Effector memory CD8-positive, alpha-beta T cell (primary cell): ENCODE measurements at regions not wholly inside any gene's neighbourhood (a gene's known extent, or its start where the extent isn't known, plus 50 kb on each side); places are given as distances from the start of the nearest gene placed in this dataset.
"Not testable (repeated sequence)": the region's sequence is repeated elsewhere in the genome, so short reads cannot be mapped to it uniquely, and the experiment has no call there.

Source experiments
- ATAC-seq: fragments of 150-1000 bp; cut with Tn5 transposase; replicated peaks from 2 replicates; pipeline ENCODE4 v1.10.0; 2021; ENCODE audit warnings: mild to moderate bottlenecking, moderate library complexity
- DNase-seq, 3 experiments: peaks; one replicate each; pipeline ENCODE4 v3.0.0; 2021
- H3K27ac Mint-ChIP-seq, 2 donors: one replicate each; pipeline ENCODE4 v1.8.0; 2022; ENCODE audit warnings: mild to moderate bottlenecking in 2 of 2, mixed read lengths in 2 of 2, moderate library complexity in 2 of 2
- H3K27me3 Mint-ChIP-seq, 2 donors: one replicate each; pipeline ENCODE4 v1.8.0; 2022; ENCODE audit warnings: mixed read lengths in 2 of 2
- H3K36me3 Mint-ChIP-seq: one replicate; pipeline ENCODE4 v1.8.0; 2022; ENCODE audit warnings: mild to moderate bottlenecking, moderate library complexity, mixed read lengths; ENCODE audit not compliant: insufficient read depth
- H3K4me1 Mint-ChIP-seq, 2 donors: one replicate each; pipeline ENCODE4 v1.8.0; 2022; ENCODE audit warnings: low read depth in 2 of 2, mixed read lengths in 2 of 2
- H3K4me3 Mint-ChIP-seq, 2 donors: one replicate each; pipeline ENCODE4 v1.8.0; 2022; ENCODE audit warnings: mild to moderate bottlenecking in 2 of 2, mixed read lengths in 2 of 2, moderate library complexity in 2 of 2
- H3K9me3 Mint-ChIP-seq, 2 donors: one replicate each; pipeline ENCODE4 v1.8.0; 2022; ENCODE audit warnings: mixed read lengths in 2 of 2

- no peak for DNase-seq
- no peaks in the 10 kb centered on the region for H3K9me3 Mint-ChIP-seq
- ATAC-seq = no peak
- H3K36me3 Mint-ChIP-seq = no peaks in the 10 kb centered on the region
- no peak overlapping the region for H3K27ac Mint-ChIP-seq
- no peaks in the 10 kb centered on the region for H3K4me1 Mint-ChIP-seq
- peaks cover 60 to 66% of the 10 kb centered on the region in 2 donors for H3K27me3 Mint-ChIP-seq
- H3K4me3 Mint-ChIP-seq = no peak overlapping the region
These were observed 129.2 kb upstream of the TSC22D2 start for GRCh38 chr3:150278843-150279381.

- H3K27me3 Mint-ChIP-seq = peaks cover 62 to 70% of the 10 kb centered on the region in 2 donors
- no peak overlapping the region for H3K4me3 Mint-ChIP-seq
- ATAC-seq (no peak), DNase-seq (no peak)
- no peak overlapping the region for H3K27ac Mint-ChIP-seq
- no peaks in the 10 kb centered on the region for H3K9me3 Mint-ChIP-seq
- no peaks in the 10 kb centered on the region for H3K4me1 Mint-ChIP-seq
- no peaks in the 10 kb centered on the region for H3K36me3 Mint-ChIP-seq
These were observed 129.9 kb upstream of the TSC22D2 start for GRCh38 chr3:150278195-150278594.

GRCh38 chr3:150277444-150277843, 130.7 kb upstream of the TSC22D2 start:
- Mint-ChIP-seq H3K27ac (no peak overlapping the region), H3K4me3 (no peak overlapping the region), H3K9me3 (no peaks in the 10 kb centered on the region), H3K36me3 (no peaks in the 10 kb centered on the region), H3K27me3 (peaks cover 55 to 64% of the 10 kb centered on the region in 2 donors), H3K4me1 (no peaks in the 10 kb centered on the region)
- DNase-seq (no peak), ATAC-seq (no peak)

DNA sequence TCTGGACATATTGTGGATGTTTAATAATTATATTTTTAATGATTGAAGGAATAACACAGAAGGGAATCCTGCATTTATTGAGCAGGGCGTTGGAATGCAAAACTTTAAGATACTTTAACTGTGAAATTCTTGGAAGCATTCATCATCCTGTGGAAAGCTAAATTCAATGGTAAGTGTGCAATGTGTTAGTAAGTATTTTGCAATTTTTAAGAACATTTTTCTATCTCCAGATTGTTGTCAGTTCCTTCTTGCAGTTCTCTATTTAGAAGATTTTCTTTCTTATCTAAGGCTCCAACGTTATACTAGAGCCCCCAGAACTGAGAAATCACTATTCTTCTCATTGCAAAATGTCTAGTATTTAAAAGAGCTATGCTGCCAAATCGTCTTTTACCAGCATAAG, 132.2 kb upstream of the TSC22D2 start:
- Mint-ChIP-seq H3K4me1 (no peaks in the 10 kb centered on the region), H3K27me3 (peaks cover 40 to 51% of the 10 kb centered on the region in 2 donors), H3K27ac (no peak overlapping the region), H3K4me3 (no peak overlapping the region), H3K36me3 (no peaks in the 10 kb centered on the region), H3K9me3 (no peaks in the 10 kb centered on the region)
- DNase-seq (no peak), ATAC-seq (no peak)

DNA sequence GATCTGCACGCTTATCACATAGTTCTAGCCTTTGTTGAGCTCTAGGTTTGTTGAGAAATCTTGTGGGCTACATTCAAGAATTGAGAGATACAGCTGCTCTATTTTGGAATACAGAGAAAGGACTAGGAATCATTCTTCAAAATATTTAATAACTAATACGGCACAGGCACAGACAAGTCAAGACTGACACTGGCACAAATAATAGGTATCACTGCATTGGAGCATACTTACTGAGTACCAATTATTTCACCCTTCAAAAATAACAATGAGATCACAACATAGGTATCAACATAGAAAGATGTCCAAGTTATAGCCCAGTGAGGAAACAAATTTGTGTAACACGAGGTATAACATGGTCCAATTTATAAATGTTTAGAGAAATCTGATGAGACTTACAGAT, 133.7 kb upstream of the TSC22D2 start:
- DNase-seq = no peak
- Mint-ChIP-seq H3K9me3 (no peaks in the 10 kb centered on the region), H3K4me1 (no peaks in the 10 kb centered on the region), H3K27ac (no peak overlapping the region), H3K27me3 (peaks cover 39% of the 10 kb centered on the region in 2 donors), H3K4me3 (no peak overlapping the region), H3K36me3 (no peaks in the 10 kb centered on the region)
- ATAC-seq = no peak

DNA sequence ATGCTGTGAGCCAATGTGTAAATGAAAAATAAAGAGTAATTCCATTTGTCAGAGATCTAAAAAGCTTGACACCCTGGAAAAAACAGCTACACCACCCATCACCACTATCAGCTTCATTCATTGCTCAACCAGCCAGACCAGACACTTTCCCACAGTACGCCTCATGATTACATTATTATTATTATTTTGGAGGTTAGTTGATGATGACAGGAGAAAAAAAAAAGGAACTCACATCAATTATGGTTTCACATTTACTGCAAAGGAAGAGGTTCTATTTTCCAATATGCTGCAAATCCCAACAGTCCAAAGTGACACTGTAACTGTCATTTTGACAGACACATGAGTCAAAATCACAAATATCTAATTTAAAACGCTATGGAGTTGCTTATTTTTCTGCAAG, 134.7 kb upstream of the TSC22D2 start:
- Mint-ChIP-seq H3K27ac (no peak overlapping the region), H3K9me3 (no peaks in the 10 kb centered on the region), H3K4me3 (no peak overlapping the region), H3K36me3 (no peaks in the 10 kb centered on the region), H3K27me3 (peaks cover 32 to 39% of the 10 kb centered on the region in 2 donors), H3K4me1 (no peaks in the 10 kb centered on the region)
- DNase-seq (no peak), ATAC-seq (no peak)

GRCh38 chr3:150271591-150271960, 136.5 kb upstream of the TSC22D2 start:
- Mint-ChIP-seq H3K36me3 (no peaks in the 10 kb centered on the region), H3K4me1 (no peaks in the 10 kb centered on the region), H3K27ac (no peak overlapping the region), H3K27me3 (peaks cover 21 to 30% of the 10 kb centered on the region in 2 donors), H3K4me3 (no peak overlapping the region), H3K9me3 (no peaks in the 10 kb centered on the region)
- no peak for DNase-seq
- no peak for ATAC-seq

GRCh38 chr3:150270883-150271590, 137.1 kb upstream of the TSC22D2 start:
- Mint-ChIP-seq H3K9me3 (no peaks in the 10 kb centered on the region), H3K36me3 (no peaks in the 10 kb centered on the region)

GRCh38 chr3:150270444-150270843, 137.7 kb upstream of the TSC22D2 start:
- H3K27me3 Mint-ChIP-seq = peaks cover 18 to 36% of the 10 kb centered on the region in 2 donors
- H3K4me1 Mint-ChIP-seq, H3K27ac Mint-ChIP-seq, H3K9me3 Mint-ChIP-seq, DNase-seq, H3K4me3 Mint-ChIP-seq, ATAC-seq, H3K36me3 Mint-ChIP-seq: not testable (repeated sequence)

More at GRCh38 chr3:150270883-150271590, 137.1 kb upstream of the TSC22D2 start:
- Mint-ChIP-seq H3K27me3 (peaks cover 24 to 34% of the 10 kb centered on the region in 2 donors), H3K27ac (no peak overlapping the region), H3K4me1 (no peaks in the 10 kb centered on the region), H3K4me3 (no peak overlapping the region)
- DNase-seq (no peak), ATAC-seq (no peak)

GRCh38 chr3:150269526-150269925, 138.6 kb upstream of the TSC22D2 start:
- Mint-ChIP-seq H3K9me3 (no peaks in the 10 kb centered on the region), H3K4me3 (no peak overlapping the region), H3K27me3 (peaks cover 18 to 44% of the 10 kb centered on the region in 2 donors), H3K4me1 (no peaks in the 10 kb centered on the region), H3K36me3 (no peaks in the 10 kb centered on the region), H3K27ac (no peak overlapping the region)
- DNase-seq (no peak), ATAC-seq (no peak)

GRCh38 chr3:150268426-150269391, 139.4 kb upstream of the TSC22D2 start:
- no peak overlapping the region for H3K4me3 Mint-ChIP-seq
- H3K27ac Mint-ChIP-seq = no peak overlapping the region
- no peaks in the 10 kb centered on the region for H3K4me1 Mint-ChIP-seq
- DNase-seq (no peak), ATAC-seq (no peak)
- H3K27me3 Mint-ChIP-seq = peaks cover 25 to 35% of the 10 kb centered on the region in 2 donors
- H3K9me3 Mint-ChIP-seq = no peaks in the 10 kb centered on the region
- H3K36me3 Mint-ChIP-seq = no peaks in the 10 kb centered on the region

- Mint-ChIP-seq H3K4me1 (no peaks in the 10 kb centered on the region), H3K27me3 (peaks cover 19 to 32% of the 10 kb centered on the region in 2 donors), H3K36me3 (no peaks in the 10 kb centered on the region), H3K9me3 (no peaks in the 10 kb centered on the region), H3K4me3 (no peak overlapping the region), H3K27ac (no peak overlapping the region)
- ATAC-seq = no peak
- no peak for DNase-seq
These were observed 140.8 kb upstream of the TSC22D2 start for GRCh38 chr3:150267288-150267687.

DNA sequence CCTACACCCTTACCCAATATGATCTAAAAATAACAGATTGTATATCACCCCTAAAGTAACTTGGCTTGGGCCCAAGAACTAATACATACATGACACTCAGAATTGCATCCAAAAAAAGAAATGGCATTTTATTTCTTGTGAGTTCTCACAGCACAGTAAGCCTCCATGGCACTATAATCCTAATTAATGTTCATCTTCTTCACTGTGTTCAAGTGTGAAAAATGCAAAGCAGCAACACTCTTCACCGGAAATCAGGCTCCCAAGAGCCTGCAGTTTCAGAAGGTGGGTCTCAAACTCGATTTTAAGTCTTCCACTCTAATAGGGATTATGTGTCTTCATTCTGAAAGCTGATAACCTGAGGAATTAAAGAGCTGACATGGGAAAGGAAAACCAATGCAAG, 142.8 kb upstream of the TSC22D2 start:
- Mint-ChIP-seq H3K4me1 (no peaks in the 10 kb centered on the region), H3K36me3 (no peaks in the 10 kb centered on the region), H3K27me3 (peaks cover 19 to 26% of the 10 kb centered on the region in 2 donors), H3K27ac (no peak overlapping the region), H3K4me3 (no peak overlapping the region), H3K9me3 (no peaks in the 10 kb centered on the region)
- DNase-seq = no peak
- no peak for ATAC-seq
